ENCODE measurements at regions not wholly inside any gene's neighbourhood (a gene's known extent, or its start where the extent isn't known, plus 50 kb on each side); places are given as distances from the start of the nearest gene placed in this dataset.

DNA sequence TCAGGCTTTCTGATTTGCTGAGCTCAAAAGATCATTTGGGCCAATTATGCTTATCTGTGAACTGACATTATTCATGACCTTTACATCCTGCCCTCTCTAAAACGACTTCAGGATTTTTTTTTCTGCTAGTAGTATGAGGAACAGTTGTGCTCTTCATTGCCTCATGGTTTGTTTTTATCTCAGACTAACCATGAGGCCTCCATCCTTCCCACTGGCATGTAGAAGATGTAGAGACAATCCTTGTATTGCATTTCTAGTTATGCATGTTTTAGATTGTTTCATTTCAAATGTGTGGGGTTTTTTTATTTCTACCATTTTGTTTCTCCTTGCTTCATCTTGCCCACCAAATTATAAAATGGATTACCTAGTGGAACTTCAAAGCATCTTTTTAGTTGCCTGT lies 82.8 kb upstream of the C1orf87 start:
- TF ChIP-seq EZH2phosphoT487 (conservative IDR thresholded peaks at IDR 0.05; ENCODE audit: low read length) = no peak
- TF ChIP-seq, protein P1, sequence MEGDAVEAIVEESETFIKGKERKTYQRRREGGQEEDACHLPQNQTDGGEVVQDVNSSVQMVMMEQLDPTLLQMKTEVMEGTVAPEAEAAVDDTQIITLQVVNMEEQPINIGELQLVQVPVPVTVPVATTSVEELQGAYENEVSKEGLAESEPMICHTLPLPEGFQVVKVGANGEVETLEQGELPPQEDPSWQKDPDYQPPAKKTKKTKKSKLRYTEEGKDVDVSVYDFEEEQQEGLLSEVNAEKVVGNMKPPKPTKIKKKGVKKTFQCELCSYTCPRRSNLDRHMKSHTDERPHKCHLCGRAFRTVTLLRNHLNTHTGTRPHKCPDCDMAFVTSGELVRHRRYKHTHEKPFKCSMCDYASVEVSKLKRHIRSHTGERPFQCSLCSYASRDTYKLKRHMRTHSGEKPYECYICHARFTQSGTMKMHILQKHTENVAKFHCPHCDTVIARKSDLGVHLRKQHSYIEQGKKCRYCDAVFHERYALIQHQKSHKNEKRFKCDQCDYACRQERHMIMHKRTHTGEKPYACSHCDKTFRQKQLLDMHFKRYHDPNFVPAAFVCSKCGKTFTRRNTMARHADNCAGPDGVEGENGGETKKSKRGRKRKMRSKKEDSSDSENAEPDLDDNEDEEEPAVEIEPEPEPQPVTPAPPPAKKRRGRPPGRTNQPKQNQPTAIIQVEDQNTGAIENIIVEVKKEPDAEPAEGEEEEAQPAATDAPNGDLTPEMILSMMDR (IDR thresholded peaks at IDR 0.05; ENCODE audit: insufficient read depth, low read length, poor library complexity, severe bottlenecking) = no peak
- no peaks in the 10 kb centered on the region for H3K9me2 ChIP-seq (replicated peaks; ENCODE audit: insufficient read depth, low read length)
- H3K4me3 ChIP-seq (ENCODE audit: insufficient read depth, low read length, poor library complexity, severe bottlenecking) = no peak overlapping the region
- no peak overlapping the region for H3K9ac ChIP-seq (ENCODE audit: low read length)
- no peaks in the 10 kb centered on the region for H3F3A ChIP-seq (ENCODE audit: insufficient read depth)
- H3K36me3 ChIP-seq (ENCODE audit: low read length) = no peaks in the 10 kb centered on the region
- H3K27ac ChIP-seq (ENCODE audit: low read depth, low read length) = no peak overlapping the region
- no peaks in the 10 kb centered on the region for H3K9me3 ChIP-seq (ENCODE audit: insufficient read depth, low read length)
- H3K4me2 ChIP-seq (ENCODE audit: low read depth, low read length, poor library complexity, severe bottlenecking) = no peak overlapping the region
- H2AFZ ChIP-seq (ENCODE audit: low read depth, low read length, severe bottlenecking) = no peak overlapping the region
- H3K79me2 ChIP-seq (ENCODE audit: insufficient read depth, low read length) = no peaks in the 10 kb centered on the region
- H4K20me1 ChIP-seq (ENCODE audit: low read depth, low read length) = no peaks in the 10 kb centered on the region
- no peaks in the 10 kb centered on the region for H3K27me3 ChIP-seq (ENCODE audit: low read length)

DNA sequence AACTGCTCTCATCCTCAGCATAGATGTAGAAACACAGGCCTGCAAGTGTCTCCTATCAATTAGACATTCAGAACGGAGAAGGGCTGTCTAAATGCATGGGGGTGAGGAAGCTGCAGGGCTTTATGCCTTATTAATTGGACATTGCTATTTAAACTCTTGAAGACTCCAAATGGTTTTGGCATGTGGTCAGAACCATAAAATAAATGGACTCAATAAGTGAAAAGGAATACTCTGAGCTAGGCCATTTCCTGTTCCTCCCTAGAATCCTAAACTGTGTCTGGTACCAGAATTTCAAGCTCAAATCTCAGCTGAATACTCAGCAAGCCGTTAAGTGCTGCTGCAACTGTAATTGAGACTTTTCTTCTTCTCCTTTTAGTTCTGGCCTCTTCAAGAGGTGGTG lies 80.4 kb upstream of the C1orf87 start:
- TF ChIP-seq, protein P1 (IDR thresholded peaks at IDR 0.05; ENCODE audit: insufficient read depth, low read length, poor library complexity, severe bottlenecking) = no peak
- TF ChIP-seq EZH2phosphoT487 (conservative IDR thresholded peaks at IDR 0.05; ENCODE audit: low read length) = no peak
- Histone ChIP-seq H3K27ac (ENCODE audit: low read depth, low read length) (no peak overlapping the region), H3K27me3 (ENCODE audit: low read length) (no peaks in the 10 kb centered on the region), H2AFZ (ENCODE audit: low read depth, low read length, severe bottlenecking) (no peak overlapping the region), H3K79me2 (ENCODE audit: insufficient read depth, low read length) (no peaks in the 10 kb centered on the region), H4K20me1 (ENCODE audit: low read depth, low read length) (no peaks in the 10 kb centered on the region), H3K4me3 (ENCODE audit: insufficient read depth, low read length, poor library complexity, severe bottlenecking) (no peak overlapping the region), H3K9me3 (ENCODE audit: insufficient read depth, low read length) (no peaks in the 10 kb centered on the region), H3K4me2 (ENCODE audit: low read depth, low read length, poor library complexity, severe bottlenecking) (no peak overlapping the region), H3F3A (ENCODE audit: insufficient read depth) (no peaks in the 10 kb centered on the region), H3K9me2 (replicated peaks; ENCODE audit: insufficient read depth, low read length) (no peaks in the 10 kb centered on the region), H3K36me3 (ENCODE audit: low read length) (no peaks in the 10 kb centered on the region), H3K9ac (ENCODE audit: low read length) (no peak overlapping the region)

DNA sequence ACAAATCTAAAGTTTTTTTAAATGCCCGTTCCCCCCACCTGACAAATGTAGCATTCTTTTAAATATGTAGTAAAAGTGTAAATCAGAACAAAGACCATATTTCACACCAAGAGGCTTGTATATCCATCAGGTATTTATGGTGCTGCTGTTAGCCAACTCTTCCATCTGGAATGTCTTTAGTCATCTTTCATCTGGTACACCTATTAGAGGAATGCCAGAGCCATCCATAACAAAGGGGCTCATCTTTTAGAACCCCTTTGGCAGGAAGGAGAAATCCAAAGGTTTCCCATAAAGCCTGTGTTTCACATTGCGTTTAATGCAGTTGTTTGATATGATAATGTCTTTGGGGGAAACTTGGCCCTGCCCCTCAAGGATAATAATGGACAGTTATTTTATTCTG lies 79.3 kb upstream of the C1orf87 start:
- Histone ChIP-seq H3K4me2 (ENCODE audit: low read depth, low read length, poor library complexity, severe bottlenecking) (no peak overlapping the region), H4K20me1 (ENCODE audit: low read depth, low read length) (no peaks in the 10 kb centered on the region), H3F3A (ENCODE audit: insufficient read depth) (no peaks in the 10 kb centered on the region), H3K9me2 (replicated peaks; ENCODE audit: insufficient read depth, low read length) (no peaks in the 10 kb centered on the region), H2AFZ (ENCODE audit: low read depth, low read length, severe bottlenecking) (no peak overlapping the region), H3K9ac (ENCODE audit: low read length) (no peak overlapping the region), H3K27me3 (ENCODE audit: low read length) (no peaks in the 10 kb centered on the region), H3K4me3 (ENCODE audit: insufficient read depth, low read length, poor library complexity, severe bottlenecking) (no peak overlapping the region), H3K79me2 (ENCODE audit: insufficient read depth, low read length) (no peaks in the 10 kb centered on the region), H3K36me3 (ENCODE audit: low read length) (no peaks in the 10 kb centered on the region), H3K9me3 (ENCODE audit: insufficient read depth, low read length) (no peaks in the 10 kb centered on the region), H3K27ac (ENCODE audit: low read depth, low read length) (no peak overlapping the region)
- TF ChIP-seq, protein P1 (IDR thresholded peaks at IDR 0.05; ENCODE audit: insufficient read depth, low read length, poor library complexity, severe bottlenecking) = no peak
- no peak for TF ChIP-seq EZH2phosphoT487 (conservative IDR thresholded peaks at IDR 0.05; ENCODE audit: low read length)

All from SU-DHL-6 (cell line).